GM23338 (cell line): ENCODE measurements at regions not wholly inside any gene's neighbourhood (a gene's known extent, or its start where the extent isn't known, plus 50 kb on each side); places are given as distances from the start of the nearest gene placed in this dataset.
"Not testable (repeated sequence)": the region's sequence is repeated elsewhere in the genome, so short reads cannot be mapped to it uniquely, and the experiment has no call there.

Source experiments
- ATAC-seq: fragments of 200-7000 bp; cut with Tn5 transposase; 3 replicates; pipeline ENCODE4 v1.9.1; 2020
- DNase-seq: peaks from one replicate; pipeline ENCODE4 v3.0.0-alpha.2; 2015; ENCODE audit warnings: low spot score
- H2AFZ ChIP-seq: fragments of 200-600 bp; sonication (generic); 2 replicates; pipeline ENCODE4 v1.8.0; 2016; ENCODE audit warnings: antibody characterized with exemption, mild to moderate bottlenecking, moderate library complexity
- H3F3A ChIP-seq: fragments of 200-600 bp; sonication (generic); replicated peaks from 2 replicates; pipeline ENCODE4 v1.8.0; 2017; ENCODE audit warnings: antibody characterized with exemption, mixed run types, low read depth
- H3K27ac ChIP-seq: fragments of 200-600 bp; sonication (generic); 2 replicates; pipeline ENCODE4 v1.6.1; 2016; ENCODE audit warnings: low read depth
- H3K27me3 ChIP-seq: fragments of 200-600 bp; sonication (generic); 2 replicates; pipeline ENCODE4 v1.8.0; 2016; ENCODE audit warnings: mild to moderate bottlenecking, mixed run types, moderate library complexity; ENCODE audit not compliant: insufficient read depth
- H3K36me3 ChIP-seq: fragments of 200-600 bp; sonication (generic); 2 replicates; pipeline ENCODE4 v1.8.0; 2016; ENCODE audit warnings: mild to moderate bottlenecking; ENCODE audit not compliant: insufficient read depth
- H3K4me1 ChIP-seq: fragments of 200-600 bp; sonication (generic); 2 replicates; pipeline ENCODE4 v1.8.0; 2016; ENCODE audit warnings: mild to moderate bottlenecking, moderate library complexity; ENCODE audit not compliant: insufficient read depth
- H3K4me2 ChIP-seq: fragments of 200-600 bp; sonication (generic); 2 replicates; pipeline ENCODE4 v1.7.1; 2017; ENCODE audit warnings: mixed run types
- H3K4me3 ChIP-seq: fragments of 200-600 bp; sonication (generic); 2 replicates; pipeline ENCODE4 v1.6.1; 2016; ENCODE audit warnings: mixed run types
- H3K79me2 ChIP-seq: fragments of 200-600 bp; sonication (generic); replicated peaks from 2 replicates; pipeline ENCODE4 v1.8.0; 2017; ENCODE audit warnings: mild to moderate bottlenecking; ENCODE audit not compliant: insufficient read depth
- H3K9me2 ChIP-seq: fragments of 200-600 bp; sonication (generic); 2 replicates; pipeline ENCODE4 v1.8.0; 2017; ENCODE audit not compliant: insufficient read depth
- H4K20me1 ChIP-seq: fragments of 200-600 bp; sonication (generic); replicated peaks from 2 replicates; pipeline ENCODE4 v1.8.0; 2017; ENCODE audit warnings: mild to moderate bottlenecking; ENCODE audit not compliant: insufficient read depth
- H3K27ac Mint-ChIP-seq: 2 replicates; pipeline ENCODE4 v1.8.0; 2020; ENCODE audit warnings: inconsistent platforms, mild to moderate bottlenecking, moderate library complexity, mixed read lengths
- H3K27me3 Mint-ChIP-seq: 3 replicates; pipeline ENCODE4 v1.8.0; 2022; ENCODE audit warnings: low read depth, mild to moderate bottlenecking, moderate library complexity, mixed read lengths, inconsistent platforms; ENCODE audit not compliant: insufficient read depth, poor library complexity
- H3K36me3 Mint-ChIP-seq: 3 replicates; pipeline ENCODE4 v1.8.0; 2021; ENCODE audit warnings: low read depth, mild to moderate bottlenecking, inconsistent platforms, moderate library complexity, mixed read lengths
- H3K4me1 Mint-ChIP-seq: 3 replicates; pipeline ENCODE4 v1.8.0; 2020; ENCODE audit warnings: mild to moderate bottlenecking, inconsistent platforms, mixed read lengths
- H3K4me3 Mint-ChIP-seq: 3 replicates; pipeline ENCODE4 v1.8.0; 2021; ENCODE audit warnings: moderate library complexity, mild to moderate bottlenecking, inconsistent platforms, mixed read lengths
- H3K9me3 Mint-ChIP-seq: 3 replicates; pipeline ENCODE4 v1.8.0; 2020; ENCODE audit warnings: moderate library complexity, mild to moderate bottlenecking, inconsistent platforms, mixed read lengths
- CREB1 ChIP-seq: fragments of 250-450 bp; sonication (Bioruptor Pico); IDR thresholded peaks from 2 replicates; pipeline ENCODE4 v1.5.0; 2020; ENCODE audit warnings: low read depth, mild to moderate bottlenecking, moderate library complexity
- CTCF ChIP-seq, 2 experiments: fragments of 200-600 bp in 1 of 2; sonication (generic) in 1 of 2; conservative IDR thresholded peaks; 2 replicates each; pipeline versions ENCODE4 v1.5.1 to v1.6.1; 2016 to 2017; ENCODE audit warnings: antibody characterized with exemption in 2 of 2, low read depth in 2 of 2, mild to moderate bottlenecking in 2 of 2, moderate library complexity in 1 of 2
- ETS1 ChIP-seq: IDR thresholded peaks from 2 replicates; pipeline ENCODE4 v1.6.1; 2016; ENCODE audit warnings: antibody characterized with exemption
- EZH2phosphoT487 ChIP-seq: fragments of 200-600 bp; sonication (generic); IDR thresholded peaks from one replicate; pipeline ENCODE4 v1.8.1; 2018; ENCODE audit warnings: antibody characterized with exemption; ENCODE audit not compliant: unreplicated experiment
- NANOG ChIP-seq: IDR thresholded peaks from 2 replicates; pipeline ENCODE4 v1.6.1; 2016; ENCODE audit warnings: antibody characterized with exemption, borderline replicate concordance
- POLR2AphosphoS5 ChIP-seq: IDR thresholded peaks from 2 replicates; pipeline ENCODE4 v1.6.1; 2016; ENCODE audit warnings: antibody characterized with exemption, low read depth
- STAT1 ChIP-seq: IDR thresholded peaks from one replicate; pipeline ENCODE4 v1.6.1; 2016; ENCODE audit warnings: antibody characterized with exemption; ENCODE audit not compliant: unreplicated experiment
- ZNF114 ChIP-seq: fragments of 250-450 bp; sonication (Bioruptor Pico); IDR thresholded peaks from 2 replicates; pipeline ENCODE4 v1.5.0; 2020; ENCODE audit warnings: mild to moderate bottlenecking, moderate library complexity
- ZNF331 ChIP-seq: fragments of 250-450 bp; sonication (Bioruptor Pico); IDR thresholded peaks from 2 replicates; pipeline ENCODE4 v1.5.0; 2020; ENCODE audit warnings: low read depth, mild to moderate bottlenecking, moderate library complexity

- not testable (repeated sequence) for H3K79me2 ChIP-seq, H3K4me3 ChIP-seq, H3K36me3 Mint-ChIP-seq
Observed at GRCh38 chr17:31600144-31600543, 208.7 kb downstream of the RAB11FIP4 start.

GRCh38 chr17:31598921-31599571, 207.6 kb downstream of the RAB11FIP4 start:
- no peak for ATAC-seq
- H3F3A ChIP-seq, result no peaks in the 10 kb centered on the region
- H3K27ac ChIP-seq, result no peak overlapping the region
- Mint-ChIP-seq H3K4me3 (no peak overlapping the region), H3K9me3 (no peaks in the 10 kb centered on the region; the same call in 2 of the 3 replicates), H3K27me3 (peaks cover 12% of the 10 kb centered on the region), H3K36me3 (no peaks in the 10 kb centered on the region), H3K4me1 (peaks cover 18% of the 10 kb centered on the region), H3K27ac (no peak overlapping the region; the same call in 1 of the 2 replicates)
- no peak overlapping the region for H2AFZ ChIP-seq
- no peak overlapping the region for H3K4me3 ChIP-seq
- H3K4me1 ChIP-seq, result no peaks in the 10 kb centered on the region; the same call in 1 of the 2 replicates
- no peaks in the 10 kb centered on the region for H4K20me1 ChIP-seq
- H3K27me3 ChIP-seq, result no peaks in the 10 kb centered on the region
- no peaks in the 10 kb centered on the region for H3K79me2 ChIP-seq
- TF ChIP-seq ZNF114 (CRISPR knock-in tag) (no peak), POLR2AphosphoS5 (no peak), ZNF331 (CRISPR knock-in tag) (no peak), EZH2phosphoT487 (no peak), CREB1 (CRISPR knock-in tag) (no peak), CTCF (conservative IDR thresholded peaks at IDR 0.05; ENCODE audit: low read depth in 2 of 2) (no peak), ETS1 (no peak), NANOG (no peak), STAT1 (no peak)
- no peak for DNase-seq
- no peaks in the 10 kb centered on the region for H3K9me2 ChIP-seq
- no peaks in the 10 kb centered on the region for H3K36me3 ChIP-seq
- no peak overlapping the region for H3K4me2 ChIP-seq

More at GRCh38 chr17:31600144-31600543, 208.7 kb downstream of the RAB11FIP4 start:
- not testable (repeated sequence) for DNase-seq, H4K20me1 ChIP-seq, H3F3A ChIP-seq, H3K9me2 ChIP-seq, H2AFZ ChIP-seq, H3K27ac Mint-ChIP-seq, H3K4me2 ChIP-seq, H3K9me3 Mint-ChIP-seq, H3K27ac ChIP-seq, H3K4me1 ChIP-seq, H3K36me3 ChIP-seq, ATAC-seq, H3K27me3 ChIP-seq, H3K27me3 Mint-ChIP-seq, H3K4me3 Mint-ChIP-seq
- peaks cover 18% of the 10 kb centered on the region for H3K4me1 Mint-ChIP-seq
